Erythroblast (primary cell): ENCODE measurements at regions not wholly inside any gene's neighbourhood (a gene's known extent, or its start where the extent isn't known, plus 50 kb on each side); places are given as distances from the start of the nearest gene placed in this dataset.

ENCODE experiments used
- GATA1 ChIP-seq: IDR thresholded peaks from 2 replicates; pipeline ENCODE4 v1.6.1; 2011; ENCODE audit warnings: low read depth, mild to moderate bottlenecking, control low read depth, low read length, moderate library complexity
- POLR2A ChIP-seq: IDR thresholded peaks from 2 replicates; pipeline ENCODE4 v1.6.1; 2011; ENCODE audit warnings: mild to moderate bottlenecking, low read length

DNA sequence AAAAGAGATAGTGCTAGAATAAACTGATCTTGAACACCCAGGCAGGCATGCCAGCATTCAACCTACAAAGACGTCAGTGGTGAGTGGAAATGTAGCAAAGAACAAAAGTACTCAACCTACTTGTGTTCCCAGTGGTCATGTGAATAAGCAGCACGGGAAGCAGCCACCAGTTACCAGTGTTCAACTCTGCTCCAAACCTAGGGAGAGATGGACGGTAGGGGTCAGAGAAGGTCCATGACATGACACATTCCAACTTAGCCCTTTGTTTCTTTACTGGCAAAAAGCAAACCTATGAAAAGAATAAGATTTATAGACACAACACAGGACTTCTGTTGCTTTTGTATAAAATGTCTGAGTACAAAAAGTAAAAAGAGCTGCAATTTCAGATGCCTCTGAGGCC is 511.4 kb downstream of the XPNPEP1 start:
- no peak for TF ChIP-seq POLR2A
- TF ChIP-seq GATA1: no peak
